Neural progenitor cell (in vitro differentiated cells): ENCODE measurements at regions not wholly inside any gene's neighbourhood (a gene's known extent, or its start where the extent isn't known, plus 50 kb on each side); places are given as distances from the start of the nearest gene placed in this dataset.
A peak's percentile ranks its signal among the peaks of the same experiment; 100 is the strongest.

Experiments
- DNase-seq: peaks from one replicate; pipeline ENCODE4 v3.0.0-alpha.2; 2016; ENCODE audit warnings: low spot score
- H2AFZ ChIP-seq: fragments of 200-600 bp; sonication (generic); replicated peaks from 2 replicates; pipeline ENCODE4 v1.6.1; 2016; ENCODE audit warnings: antibody characterized with exemption
- H3F3A ChIP-seq: fragments of 200-600 bp; sonication (generic); 2 replicates; pipeline ENCODE4 v1.6.1; 2016; ENCODE audit warnings: antibody characterized with exemption, low read depth
- H3K27ac ChIP-seq: fragments of 200-600 bp; sonication (generic); 2 replicates; pipeline ENCODE4 v1.5.1; 2016; ENCODE audit warnings: mild to moderate bottlenecking
- H3K27me3 ChIP-seq: fragments of 200-600 bp; sonication (generic); 2 replicates; pipeline ENCODE4 v1.6.1; 2016; ENCODE audit warnings: mild to moderate bottlenecking, moderate library complexity
- H3K36me3 ChIP-seq: fragments of 200-600 bp; sonication (generic); 2 replicates; pipeline ENCODE4 v1.5.1; 2016
- H3K4me1 ChIP-seq: fragments of 200-600 bp; sonication (generic); 2 replicates; pipeline ENCODE4 v1.6.1; 2016; ENCODE audit warnings: mixed run types
- H3K4me2 ChIP-seq: fragments of 200-600 bp; sonication (generic); 2 replicates; pipeline ENCODE4 v1.6.1; 2016
- H3K4me3 ChIP-seq: fragments of 200-600 bp; sonication (generic); 2 replicates; pipeline ENCODE4 v1.5.1; 2016
- H3K79me2 ChIP-seq: fragments of 200-600 bp; sonication (generic); 2 replicates; pipeline ENCODE4 v1.6.1; 2016; ENCODE audit warnings: low read depth
- H3K9ac ChIP-seq: fragments of 200-600 bp; sonication (generic); 2 replicates; pipeline ENCODE4 v1.6.1; 2016
- H3K9me3 ChIP-seq: fragments of 200-600 bp; sonication (generic); 2 replicates; pipeline ENCODE4 v1.5.1; 2016; ENCODE audit warnings: low read depth
- H4K20me1 ChIP-seq: fragments of 200-600 bp; sonication (generic); 2 replicates; pipeline ENCODE4 v1.6.1; 2016; ENCODE audit warnings: low read depth
- H3K27ac Mint-ChIP-seq: 3 replicates; pipeline ENCODE4 v1.8.0; 2021; ENCODE audit warnings: mixed read lengths
- H3K27me3 Mint-ChIP-seq: 2 replicates; pipeline ENCODE4 v1.8.0; 2022; ENCODE audit warnings: low read depth, mild to moderate bottlenecking, inconsistent platforms, moderate library complexity, mixed read lengths; ENCODE audit not compliant: insufficient read depth
- H3K36me3 Mint-ChIP-seq: 3 replicates; pipeline ENCODE4 v1.8.0; 2021; ENCODE audit warnings: mixed read lengths
- H3K4me1 Mint-ChIP-seq: 3 replicates; pipeline ENCODE4 v1.8.0; 2021; ENCODE audit warnings: mixed read lengths
- H3K4me3 Mint-ChIP-seq: 3 replicates; pipeline ENCODE4 v1.8.0; 2021; ENCODE audit warnings: mild to moderate bottlenecking, moderate library complexity, mixed read lengths
- H3K9me3 Mint-ChIP-seq: 3 replicates; pipeline ENCODE4 v1.8.0; 2020; ENCODE audit warnings: mixed read lengths
- CTCF ChIP-seq: fragments of 200-600 bp; sonication (generic); IDR thresholded peaks from 2 replicates; pipeline ENCODE4 v1.5.1; 2017; ENCODE audit warnings: antibody characterized with exemption, mild to moderate bottlenecking
- EZH2 ChIP-seq: fragments of 200-600 bp; sonication (generic); IDR thresholded peaks from 2 replicates; pipeline ENCODE4 v1.6.1; 2017; ENCODE audit warnings: antibody characterized with exemption, mild to moderate bottlenecking, moderate library complexity
- EZH2phosphoT487 ChIP-seq: fragments of 200-600 bp; sonication (generic); IDR thresholded peaks from 2 replicates; pipeline ENCODE4 v1.6.1; 2017; ENCODE audit warnings: antibody characterized with exemption

- no peak for TF ChIP-seq EZH2
- TF ChIP-seq EZH2phosphoT487, result no peak
- TF ChIP-seq CTCF, result no peak
- no peak overlapping the region for H3K4me3 Mint-ChIP-seq
- no peak overlapping the region for H3K4me3 ChIP-seq
- H4K20me1 ChIP-seq, result no peaks in the 10 kb centered on the region
- peaks cover 7% of the 10 kb centered on the region for H3K4me1 Mint-ChIP-seq
- H3K4me2 ChIP-seq, result no peak overlapping the region
- H3K27me3 Mint-ChIP-seq, result peaks cover 14% of the 10 kb centered on the region
- H3K79me2 ChIP-seq, result no peaks in the 10 kb centered on the region
- peaks cover 2% of the 10 kb centered on the region for H3K9me3 Mint-ChIP-seq
- H3K36me3 ChIP-seq, result no peaks in the 10 kb centered on the region
- no peaks in the 10 kb centered on the region for H3K27me3 ChIP-seq
- peaks cover 30% of the 10 kb centered on the region for H3K4me1 ChIP-seq
- peaks cover 20% of the 10 kb centered on the region for H3F3A ChIP-seq
- H3K9me3 ChIP-seq, result no peaks in the 10 kb centered on the region
- H3K27ac Mint-ChIP-seq, result no peak overlapping the region
- no peak overlapping the region for H2AFZ ChIP-seq
- no peak for DNase-seq
- no peak overlapping the region for H3K9ac ChIP-seq
- no peak overlapping the region for H3K27ac ChIP-seq
- no peaks in the 10 kb centered on the region for H3K36me3 Mint-ChIP-seq
These were observed 115.8 kb upstream of the SIX3 start for GRCh38 chr2:44825702-44826101.

DNA sequence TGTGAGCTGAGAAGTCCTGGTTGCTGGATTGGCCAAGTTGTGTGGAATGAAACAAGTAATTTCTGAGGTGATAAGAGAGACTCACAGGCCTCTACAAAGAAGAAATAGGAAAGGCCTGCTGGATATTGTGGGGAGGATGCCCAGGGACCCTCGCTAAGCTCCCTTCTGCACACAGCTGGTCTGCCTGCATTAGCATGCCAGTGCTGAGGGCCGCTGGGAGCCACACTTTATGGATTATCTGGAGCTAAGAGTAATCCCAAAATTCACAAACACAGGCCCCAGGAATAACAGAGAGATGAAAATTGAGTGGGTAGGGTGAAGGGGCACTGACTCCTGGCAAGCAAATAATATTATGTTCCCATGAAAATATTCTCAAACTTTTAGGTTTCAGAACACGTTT lies 114.9 kb upstream of the SIX3 start:
- no peaks in the 10 kb centered on the region for H3K9me3 ChIP-seq
- Mint-ChIP-seq H3K36me3 (no peaks in the 10 kb centered on the region), H3K4me3 (no peak overlapping the region), H3K27ac (no peak overlapping the region), H3K4me1 (peaks cover under 1% of the 10 kb centered on the region), H3K27me3 (peaks cover 14% of the 10 kb centered on the region), H3K9me3 (no peaks in the 10 kb centered on the region)
- H2AFZ ChIP-seq, result peak overlapping the region; percentile 5
- no peak overlapping the region for H3K27ac ChIP-seq
- no peaks in the 10 kb centered on the region for H3K36me3 ChIP-seq
- H3K4me2 ChIP-seq, result peak overlapping the region; percentile 18
- no peaks in the 10 kb centered on the region for H4K20me1 ChIP-seq
- peaks cover 21% of the 10 kb centered on the region for H3K4me1 ChIP-seq
- no peak overlapping the region for H3K9ac ChIP-seq
- no peaks in the 10 kb centered on the region for H3K27me3 ChIP-seq
- TF ChIP-seq CTCF, result no peak
- TF ChIP-seq EZH2phosphoT487, result no peak
- no peak for DNase-seq
- H3K79me2 ChIP-seq, result no peaks in the 10 kb centered on the region
- H3F3A ChIP-seq, result peaks cover 11% of the 10 kb centered on the region
- H3K4me3 ChIP-seq, result no peak overlapping the region

DNA sequence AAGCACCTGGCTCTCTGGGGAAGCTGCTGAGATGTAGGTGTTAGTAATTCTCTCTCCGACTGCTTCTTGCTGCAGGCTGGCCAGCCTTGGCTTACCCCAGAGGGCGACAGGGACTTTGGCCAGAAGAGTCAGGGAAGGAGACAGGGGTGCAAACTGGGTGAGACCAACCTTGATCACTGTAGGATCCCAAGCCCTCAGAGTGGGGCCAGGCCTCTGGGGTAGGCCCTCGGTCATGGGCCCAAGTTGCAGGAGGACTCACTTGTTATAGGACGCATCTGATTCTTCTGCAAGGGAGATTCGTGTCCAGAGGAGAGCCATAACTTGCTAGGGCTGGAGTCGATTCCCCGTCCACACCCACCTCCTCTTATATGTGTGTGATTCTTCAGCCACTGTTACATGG lies 111.7 kb upstream of the SIX3 start:
- Histone ChIP-seq H3K9ac (no peak overlapping the region), H3K27ac (no peak overlapping the region), H3K4me1 (peaks cover 14% of the 10 kb centered on the region), H3K27me3 (no peaks in the 10 kb centered on the region), H2AFZ (no peak overlapping the region), H4K20me1 (no peaks in the 10 kb centered on the region), H3K36me3 (no peaks in the 10 kb centered on the region), H3F3A (no peaks in the 10 kb centered on the region), H3K4me3 (no peak overlapping the region), H3K9me3 (no peaks in the 10 kb centered on the region), H3K79me2 (no peaks in the 10 kb centered on the region), H3K4me2 (no peak overlapping the region)
- Mint-ChIP-seq H3K27me3 (peaks cover 24% of the 10 kb centered on the region), H3K36me3 (no peaks in the 10 kb centered on the region), H3K4me1 (no peaks in the 10 kb centered on the region), H3K9me3 (peaks cover 13% of the 10 kb centered on the region), H3K4me3 (no peak overlapping the region), H3K27ac (no peak overlapping the region)
- no peak for DNase-seq
- TF ChIP-seq CTCF, result no peak
- no peak for TF ChIP-seq EZH2
- TF ChIP-seq EZH2phosphoT487, result no peak
